ENCODE measurements at regions not wholly inside any gene's neighbourhood (a gene's known extent, or its start where the extent isn't known, plus 50 kb on each side); places are given as distances from the start of the nearest gene placed in this dataset.
"Not testable (repeated sequence)": the region's sequence is repeated elsewhere in the genome, so short reads cannot be mapped to it uniquely, and the experiment has no call there.

- no peaks in the 10 kb centered on the region for H3K9me3 ChIP-seq (ENCODE audit: control insufficient read depth, low read length)
- no peak overlapping the region for H3K27ac ChIP-seq (ENCODE audit: low read depth, low read length, severe bottlenecking)
- no peaks in the 10 kb centered on the region for H3K4me1 ChIP-seq (ENCODE audit: control insufficient read depth, insufficient read depth, low read length, poor library complexity, severe bottlenecking)
- no peak overlapping the region for H3K4me3 ChIP-seq (ENCODE audit: extremely low read depth, insufficient read depth, low read length, poor library complexity, severe bottlenecking)
- WGBS, 2 experiments (ENCODE audit: insufficient coverage in 2 of 2), result 91 to 98% methylated on average over 5 to 6 of the region's 7 CpGs
- H3K36me3 ChIP-seq (ENCODE audit: control insufficient read depth, insufficient read depth, low read length), result no peaks in the 10 kb centered on the region
Measured at GRCh38 chr6:159642995-159643394, 50.0 kb downstream of the SOD2 start.

GRCh38 chr6:159642481-159642880 is 50.6 kb downstream of the SOD2 start:
- Histone ChIP-seq H3K4me1 (ENCODE audit: control insufficient read depth, insufficient read depth, low read length, poor library complexity, severe bottlenecking) (no peaks in the 10 kb centered on the region), H3K9me3 (ENCODE audit: control insufficient read depth, low read length) (no peaks in the 10 kb centered on the region), H3K36me3 (ENCODE audit: control insufficient read depth, insufficient read depth, low read length) (no peaks in the 10 kb centered on the region), H3K27ac (ENCODE audit: low read depth, low read length, severe bottlenecking) (no peak overlapping the region), H3K4me3 (ENCODE audit: extremely low read depth, insufficient read depth, low read length, poor library complexity, severe bottlenecking) (no peak overlapping the region)
- 75 to 100% methylated on average over 1 of the region's 1 CpG for WGBS, 2 experiments (ENCODE audit: insufficient coverage in 2 of 2)

DNA sequence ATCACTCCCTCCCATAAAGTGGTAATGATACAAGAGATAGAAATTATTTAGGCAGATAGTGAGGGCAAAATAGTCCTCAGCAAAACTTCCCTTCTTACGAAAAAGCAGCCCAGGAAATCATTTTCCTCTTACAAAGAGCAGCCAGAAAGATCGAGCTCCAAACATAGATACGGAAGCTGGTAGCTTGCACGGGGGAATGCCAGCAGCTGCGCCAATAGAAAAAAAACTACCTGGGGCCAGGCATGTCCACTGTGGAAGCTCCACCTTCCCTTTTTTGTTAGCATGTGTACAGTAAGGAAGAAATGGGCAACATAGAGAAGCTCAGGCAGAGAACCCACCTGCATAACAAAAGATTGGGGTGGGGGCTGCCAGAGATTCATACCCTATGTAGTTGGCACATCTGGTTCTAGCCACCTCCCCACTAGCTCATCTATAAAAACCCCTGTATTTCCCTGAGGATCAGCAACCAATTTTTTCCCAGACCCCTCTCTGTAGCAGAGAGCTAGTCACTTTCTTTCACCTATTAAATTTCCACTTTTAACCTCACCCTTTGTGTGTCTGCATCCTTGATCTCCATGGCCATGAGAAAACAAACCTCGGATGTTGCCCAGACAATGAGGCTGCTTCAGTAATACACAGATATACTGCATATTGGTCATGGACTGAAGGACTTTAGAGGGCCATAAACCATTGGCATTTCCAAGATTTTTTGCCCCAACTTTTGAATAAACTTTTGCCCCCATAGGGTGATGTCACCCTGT is 52.1 kb downstream of the SOD2 start:
- Histone ChIP-seq H3K4me1 (ENCODE audit: control insufficient read depth, insufficient read depth, low read length, poor library complexity, severe bottlenecking) (no peaks in the 10 kb centered on the region), H3K36me3 (ENCODE audit: control insufficient read depth, insufficient read depth, low read length) (no peaks in the 10 kb centered on the region), H3K4me3 (ENCODE audit: extremely low read depth, insufficient read depth, low read length, poor library complexity, severe bottlenecking) (no peak overlapping the region), H3K9me3 (ENCODE audit: control insufficient read depth, low read length) (no peaks in the 10 kb centered on the region), H3K27ac (ENCODE audit: low read depth, low read length, severe bottlenecking) (no peak overlapping the region)
- 90 to 98% methylated on average over 5 of the region's 6 CpGs for WGBS, 2 experiments (ENCODE audit: insufficient coverage in 2 of 2)

GRCh38 chr6:159640322-159640721 is 52.7 kb downstream of the SOD2 start:
- no peaks in the 10 kb centered on the region for H3K9me3 ChIP-seq (ENCODE audit: control insufficient read depth, low read length)
- no peaks in the 10 kb centered on the region for H3K36me3 ChIP-seq (ENCODE audit: control insufficient read depth, insufficient read depth, low read length)
- H3K4me1 ChIP-seq (ENCODE audit: control insufficient read depth, insufficient read depth, low read length, poor library complexity, severe bottlenecking), result no peaks in the 10 kb centered on the region
- no peak overlapping the region for H3K27ac ChIP-seq (ENCODE audit: low read depth, low read length, severe bottlenecking)
- no peak overlapping the region for H3K4me3 ChIP-seq (ENCODE audit: extremely low read depth, insufficient read depth, low read length, poor library complexity, severe bottlenecking)
- WGBS, 2 experiments (ENCODE audit: insufficient coverage in 2 of 2), result 66 to 93% methylated on average over 2 of the region's 2 CpGs

GRCh38 chr6:159639721-159640120 is 53.3 kb downstream of the SOD2 start:
- no peaks in the 10 kb centered on the region for H3K4me1 ChIP-seq (ENCODE audit: control insufficient read depth, insufficient read depth, low read length, poor library complexity, severe bottlenecking)
- 80 to 85% methylated on average over 2 to 3 of the region's 3 CpGs for whole genome bisulfite sequencing, 2 experiments (ENCODE audit: insufficient coverage in 2 of 2)
- no peaks in the 10 kb centered on the region for H3K9me3 ChIP-seq (ENCODE audit: control insufficient read depth, low read length)
- no peak overlapping the region for H3K4me3 ChIP-seq (ENCODE audit: extremely low read depth, insufficient read depth, low read length, poor library complexity, severe bottlenecking)
- H3K27ac ChIP-seq (ENCODE audit: low read depth, low read length, severe bottlenecking), result no peak overlapping the region
- no peaks in the 10 kb centered on the region for H3K36me3 ChIP-seq (ENCODE audit: control insufficient read depth, insufficient read depth, low read length)

- 87 to 92% methylated on average over 3 of the region's 5 CpGs for WGBS, 2 experiments (ENCODE audit: insufficient coverage in 2 of 2)
- Histone ChIP-seq H3K36me3 (ENCODE audit: control insufficient read depth, insufficient read depth, low read length) (no peaks in the 10 kb centered on the region), H3K4me3 (ENCODE audit: extremely low read depth, insufficient read depth, low read length, poor library complexity, severe bottlenecking) (no peak overlapping the region), H3K27ac (ENCODE audit: low read depth, low read length, severe bottlenecking) (no peak overlapping the region), H3K9me3 (ENCODE audit: control insufficient read depth, low read length) (no peaks in the 10 kb centered on the region), H3K4me1 (ENCODE audit: control insufficient read depth, insufficient read depth, low read length, poor library complexity, severe bottlenecking) (no peaks in the 10 kb centered on the region)
Measured at GRCh38 chr6:159633196-159633595, 59.8 kb downstream of the SOD2 start.

DNA sequence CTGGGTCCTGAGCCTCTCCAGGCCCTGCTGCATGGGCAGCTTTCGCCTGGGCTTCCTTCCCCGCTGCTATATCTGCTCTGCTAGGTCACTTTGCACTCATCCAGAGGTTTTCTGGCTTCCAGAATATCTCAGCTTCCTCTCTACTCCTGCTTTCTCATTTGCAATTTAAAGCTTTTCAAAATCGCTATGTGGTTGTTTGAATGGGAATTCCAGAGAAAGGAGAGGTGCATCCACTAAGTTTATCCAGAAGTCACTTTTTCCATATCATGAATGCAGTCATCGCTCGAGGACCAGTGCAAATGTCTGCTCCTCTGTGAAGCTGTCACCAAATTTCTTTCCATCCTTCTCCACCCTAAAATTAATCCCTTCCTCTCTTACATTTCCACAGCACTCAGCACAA is 61.2 kb downstream of the SOD2 start:
- Histone ChIP-seq H3K4me3 (ENCODE audit: extremely low read depth, insufficient read depth, low read length, poor library complexity, severe bottlenecking) (no peak overlapping the region), H3K36me3 (ENCODE audit: control insufficient read depth, insufficient read depth, low read length) (no peaks in the 10 kb centered on the region), H3K9me3 (ENCODE audit: control insufficient read depth, low read length) (no peaks in the 10 kb centered on the region), H3K4me1 (ENCODE audit: control insufficient read depth, insufficient read depth, low read length, poor library complexity, severe bottlenecking) (no peaks in the 10 kb centered on the region), H3K27ac (ENCODE audit: low read depth, low read length, severe bottlenecking) (no peak overlapping the region)
- 94% methylated on average over 4 of the region's 5 CpGs for WGBS, 2 experiments (ENCODE audit: insufficient coverage in 2 of 2)

DNA sequence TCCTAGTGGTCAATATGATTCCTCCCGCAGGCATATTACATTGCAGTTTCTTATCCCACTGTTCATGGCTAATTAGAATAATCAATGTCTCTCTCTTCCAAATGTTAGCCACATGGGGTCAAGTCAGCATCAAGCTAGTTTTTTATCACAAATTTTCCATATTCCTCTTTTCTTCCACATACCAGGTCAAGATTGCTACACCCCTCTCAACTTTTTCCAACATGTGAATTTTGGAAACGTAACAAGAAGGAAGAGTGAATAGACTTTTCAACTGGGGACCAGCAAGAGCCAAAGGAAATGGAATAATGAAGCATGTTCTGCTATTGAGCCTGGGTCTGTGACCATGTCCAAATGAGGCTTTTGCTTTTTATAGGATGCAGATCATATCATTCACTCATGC is 65.1 kb downstream of the SOD2 start:
- H3K4me3 ChIP-seq (ENCODE audit: extremely low read depth, insufficient read depth, low read length, poor library complexity, severe bottlenecking), result no peak overlapping the region
- 86 to 100% methylated on average over 1 of the region's 2 CpGs for WGBS, 2 experiments (ENCODE audit: insufficient coverage in 2 of 2)
- H3K9me3 ChIP-seq (ENCODE audit: control insufficient read depth, low read length), result no peaks in the 10 kb centered on the region
- no peaks in the 10 kb centered on the region for H3K4me1 ChIP-seq (ENCODE audit: control insufficient read depth, insufficient read depth, low read length, poor library complexity, severe bottlenecking)
- H3K36me3 ChIP-seq (ENCODE audit: control insufficient read depth, insufficient read depth, low read length), result no peaks in the 10 kb centered on the region
- H3K27ac ChIP-seq (ENCODE audit: low read depth, low read length, severe bottlenecking), result no peak overlapping the region

GRCh38 chr6:159626506-159626905 is 66.5 kb downstream of the SOD2 start:
- H3K9me3 ChIP-seq (ENCODE audit: control insufficient read depth, low read length); H3K36me3 ChIP-seq (ENCODE audit: control insufficient read depth, insufficient read depth, low read length); H3K4me3 ChIP-seq (ENCODE audit: extremely low read depth, insufficient read depth, low read length, poor library complexity, severe bottlenecking); H3K4me1 ChIP-seq (ENCODE audit: control insufficient read depth, insufficient read depth, low read length, poor library complexity, severe bottlenecking); H3K27ac ChIP-seq (ENCODE audit: low read depth, low read length, severe bottlenecking): not testable (repeated sequence)
- WGBS, 2 experiments (ENCODE audit: insufficient coverage in 2 of 2), result 90 to 92% methylated on average over 4 to 5 of the region's 5 CpGs

GRCh38 chr6:159623156-159623555 is 69.9 kb downstream of the SOD2 start:
- WGBS, 2 experiments (ENCODE audit: insufficient coverage in 2 of 2), result 94 to 100% methylated on average over 2 of the region's 5 CpGs
- H3K4me1 ChIP-seq (ENCODE audit: control insufficient read depth, insufficient read depth, low read length, poor library complexity, severe bottlenecking), result no peaks in the 10 kb centered on the region
- no peaks in the 10 kb centered on the region for H3K9me3 ChIP-seq (ENCODE audit: control insufficient read depth, low read length)
- no peak overlapping the region for H3K27ac ChIP-seq (ENCODE audit: low read depth, low read length, severe bottlenecking)
- no peaks in the 10 kb centered on the region for H3K36me3 ChIP-seq (ENCODE audit: control insufficient read depth, insufficient read depth, low read length)
- H3K4me3 ChIP-seq (ENCODE audit: extremely low read depth, insufficient read depth, low read length, poor library complexity, severe bottlenecking), result no peak overlapping the region

- H3K4me1 ChIP-seq (ENCODE audit: control insufficient read depth, insufficient read depth, low read length, poor library complexity, severe bottlenecking), result no peaks in the 10 kb centered on the region
- no peak overlapping the region for H3K4me3 ChIP-seq (ENCODE audit: extremely low read depth, insufficient read depth, low read length, poor library complexity, severe bottlenecking)
- H3K9me3 ChIP-seq (ENCODE audit: control insufficient read depth, low read length), result peaks cover 9% of the 10 kb centered on the region
- WGBS, 2 experiments (ENCODE audit: insufficient coverage in 2 of 2), result no CpG with 5 or more reads among the region's 1 CpG
- no peak overlapping the region for H3K27ac ChIP-seq (ENCODE audit: low read depth, low read length, severe bottlenecking)
- H3K36me3 ChIP-seq (ENCODE audit: control insufficient read depth, insufficient read depth, low read length), result no peaks in the 10 kb centered on the region
Measured at GRCh38 chr6:159620947-159621346, 72.1 kb downstream of the SOD2 start.
